OCI-LY1 (cell line): ENCODE measurements at regions not wholly inside any gene's neighbourhood (a gene's known extent, or its start where the extent isn't known, plus 50 kb on each side); places are given as distances from the start of the nearest gene placed in this dataset.

ENCODE experiments used
- H2AFZ ChIP-seq: fragments of 200-600 bp; sonication (generic), shearing (Covaris generic); 2 replicates; pipeline ENCODE4 v1.6.0; 2014; ENCODE audit warnings: antibody characterized with exemption, mild to moderate bottlenecking, low read length
- H3F3A ChIP-seq: fragments of 200-600 bp; sonication (generic), shearing (Covaris generic); 2 replicates; pipeline ENCODE4 v1.6.0; 2014; ENCODE audit warnings: mild to moderate bottlenecking, antibody characterized with exemption, low read length, moderate library complexity; ENCODE audit not compliant: insufficient read depth
- H3K27ac ChIP-seq: fragments of 200-600 bp; sonication (generic); 2 replicates; pipeline ENCODE4 v1.5.1; 2014; ENCODE audit warnings: low read length, mixed run types, mild to moderate bottlenecking, low read depth; ENCODE audit not compliant: poor library complexity, severe bottlenecking
- H3K27me3 ChIP-seq: fragments of 200-600 bp; sonication (generic); 2 replicates; pipeline ENCODE4 v1.6.0; 2014; ENCODE audit warnings: antibody characterized with exemption, mild to moderate bottlenecking, low read length, moderate library complexity; ENCODE audit not compliant: insufficient read depth
- H3K36me3 ChIP-seq: fragments of 200-600 bp; sonication (generic); 2 replicates; pipeline ENCODE4 v1.6.1; 2014; ENCODE audit warnings: mild to moderate bottlenecking, antibody characterized with exemption, low read length, moderate library complexity, mixed read lengths; ENCODE audit not compliant: insufficient read depth
- H3K4me1 ChIP-seq: fragments of 200-600 bp; sonication (generic); 2 replicates; pipeline ENCODE4 v1.5.1; 2014; ENCODE audit warnings: mild to moderate bottlenecking, low read length, moderate library complexity; ENCODE audit not compliant: insufficient read depth, severe bottlenecking
- H3K4me2 ChIP-seq: fragments of 200-600 bp; sonication (generic), shearing (Covaris generic); 2 replicates; pipeline ENCODE4 v1.6.1; 2014; ENCODE audit warnings: low read length
- H3K4me3 ChIP-seq: fragments of 200-600 bp; sonication (generic); 2 replicates; pipeline ENCODE4 v1.5.1; 2014; ENCODE audit warnings: low read length, low read depth, mild to moderate bottlenecking, mixed read lengths; ENCODE audit not compliant: poor library complexity, severe bottlenecking
- H3K79me2 ChIP-seq: fragments of 200-600 bp; shearing (Covaris generic); 2 replicates; pipeline ENCODE4 v1.6.1; 2016; ENCODE audit warnings: mixed run types, low read length, mixed read lengths; ENCODE audit not compliant: insufficient read depth
- H3K9ac ChIP-seq: fragments of 200-600 bp; sonication (generic), shearing (Covaris generic); 2 replicates; pipeline ENCODE4 v1.6.1; 2014; ENCODE audit warnings: mild to moderate bottlenecking, low read length, mixed read lengths
- H3K9me2 ChIP-seq: fragments of 200-600 bp; sonication (generic), shearing (Covaris generic); 2 replicates; pipeline ENCODE4 v1.6.1; 2014; ENCODE audit warnings: low read depth, mild to moderate bottlenecking, low read length, mixed read lengths
- H3K9me3 ChIP-seq: fragments of 200-600 bp; shearing (Covaris generic); 2 replicates; pipeline ENCODE4 v1.6.1; 2014; ENCODE audit warnings: low read length, mixed read lengths
- H4K20me1 ChIP-seq: fragments of 200-600 bp; sonication (generic), shearing (Covaris generic); 2 replicates; pipeline ENCODE4 v1.6.0; 2016; ENCODE audit warnings: mild to moderate bottlenecking, low read length; ENCODE audit not compliant: insufficient read depth
- EZH2 ChIP-seq: fragments of 200-600 bp; sonication (generic), shearing (Covaris generic); IDR thresholded peaks from 2 replicates; pipeline ENCODE4 v1.8.0; 2017; ENCODE audit warnings: borderline replicate concordance, mixed run types, mild to moderate bottlenecking, antibody characterized with exemption, low read length, moderate library complexity, mixed read lengths
- TF ChIP-seq, protein P1 (sequence below): fragments of 200-600 bp; sonication (generic), shearing (Covaris generic); IDR thresholded peaks from 2 replicates; pipeline ENCODE4 v1.5.1; 2017; ENCODE audit warnings: mild to moderate bottlenecking, antibody characterized with exemption, low read length, moderate library complexity, mixed read lengths

DNA sequence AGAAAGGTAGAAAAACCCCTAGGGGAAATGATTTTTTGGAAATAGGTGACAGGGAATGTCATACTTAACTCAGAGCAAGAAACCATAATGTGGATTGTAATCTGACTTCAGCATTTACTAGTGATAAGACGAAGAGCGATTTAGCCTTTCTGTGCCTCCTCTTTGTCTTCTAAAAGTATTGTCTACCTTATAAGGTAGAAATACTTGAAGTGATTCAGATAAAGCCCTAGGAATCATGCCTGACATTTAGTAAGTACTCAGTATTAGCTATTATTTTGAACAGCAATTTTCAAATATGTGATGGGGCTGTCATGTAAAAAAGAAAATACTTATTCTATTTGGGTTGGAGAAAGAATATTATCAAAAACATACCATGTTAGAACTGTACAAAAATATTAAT lies 525.9 kb upstream of the EYS start:
- Histone ChIP-seq H3K4me3 (no peak overlapping the region), H3K9ac (no peak overlapping the region), H4K20me1 (no peaks in the 10 kb centered on the region), H3K27me3 (no peaks in the 10 kb centered on the region), H3K36me3 (no peaks in the 10 kb centered on the region), H3K4me2 (no peak overlapping the region), H3F3A (no peaks in the 10 kb centered on the region), H3K27ac (no peak overlapping the region), H3K9me3 (no peaks in the 10 kb centered on the region), H3K79me2 (no peaks in the 10 kb centered on the region), H2AFZ (no peak overlapping the region), H3K9me2 (no peaks in the 10 kb centered on the region), H3K4me1 (no peaks in the 10 kb centered on the region)
- no peak for TF ChIP-seq EZH2
- TF ChIP-seq, protein P1, sequence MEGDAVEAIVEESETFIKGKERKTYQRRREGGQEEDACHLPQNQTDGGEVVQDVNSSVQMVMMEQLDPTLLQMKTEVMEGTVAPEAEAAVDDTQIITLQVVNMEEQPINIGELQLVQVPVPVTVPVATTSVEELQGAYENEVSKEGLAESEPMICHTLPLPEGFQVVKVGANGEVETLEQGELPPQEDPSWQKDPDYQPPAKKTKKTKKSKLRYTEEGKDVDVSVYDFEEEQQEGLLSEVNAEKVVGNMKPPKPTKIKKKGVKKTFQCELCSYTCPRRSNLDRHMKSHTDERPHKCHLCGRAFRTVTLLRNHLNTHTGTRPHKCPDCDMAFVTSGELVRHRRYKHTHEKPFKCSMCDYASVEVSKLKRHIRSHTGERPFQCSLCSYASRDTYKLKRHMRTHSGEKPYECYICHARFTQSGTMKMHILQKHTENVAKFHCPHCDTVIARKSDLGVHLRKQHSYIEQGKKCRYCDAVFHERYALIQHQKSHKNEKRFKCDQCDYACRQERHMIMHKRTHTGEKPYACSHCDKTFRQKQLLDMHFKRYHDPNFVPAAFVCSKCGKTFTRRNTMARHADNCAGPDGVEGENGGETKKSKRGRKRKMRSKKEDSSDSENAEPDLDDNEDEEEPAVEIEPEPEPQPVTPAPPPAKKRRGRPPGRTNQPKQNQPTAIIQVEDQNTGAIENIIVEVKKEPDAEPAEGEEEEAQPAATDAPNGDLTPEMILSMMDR = no peak

DNA sequence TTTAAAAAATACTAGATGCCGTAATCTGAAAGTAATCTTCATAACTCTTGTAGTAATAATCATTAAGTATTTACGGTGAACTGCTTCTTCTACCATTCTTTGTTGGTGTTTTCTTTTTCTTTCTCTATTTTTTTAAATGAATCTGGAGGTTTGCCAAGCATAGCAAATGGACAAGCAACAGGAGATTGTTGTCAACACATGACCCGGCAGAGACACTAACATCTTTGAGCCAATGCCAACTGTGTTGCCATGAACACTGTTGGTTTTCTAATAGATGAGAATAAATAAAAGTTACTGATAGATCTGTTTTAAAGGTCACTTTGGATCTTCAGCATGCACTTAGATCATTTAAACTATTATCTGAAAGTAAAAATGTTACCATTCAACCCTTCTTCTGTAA lies 523.6 kb upstream of the EYS start:
- Histone ChIP-seq H3K9me3 (no peaks in the 10 kb centered on the region), H3K4me2 (no peak overlapping the region), H3K79me2 (no peaks in the 10 kb centered on the region), H3K4me1 (no peaks in the 10 kb centered on the region), H2AFZ (no peak overlapping the region), H3K27me3 (no peaks in the 10 kb centered on the region), H3K9ac (no peak overlapping the region), H3K4me3 (no peak overlapping the region), H3F3A (no peaks in the 10 kb centered on the region), H4K20me1 (no peaks in the 10 kb centered on the region), H3K27ac (no peak overlapping the region), H3K36me3 (no peaks in the 10 kb centered on the region), H3K9me2 (no peaks in the 10 kb centered on the region)
- TF ChIP-seq EZH2 = no peak
- TF ChIP-seq, protein P1 = no peak

DNA sequence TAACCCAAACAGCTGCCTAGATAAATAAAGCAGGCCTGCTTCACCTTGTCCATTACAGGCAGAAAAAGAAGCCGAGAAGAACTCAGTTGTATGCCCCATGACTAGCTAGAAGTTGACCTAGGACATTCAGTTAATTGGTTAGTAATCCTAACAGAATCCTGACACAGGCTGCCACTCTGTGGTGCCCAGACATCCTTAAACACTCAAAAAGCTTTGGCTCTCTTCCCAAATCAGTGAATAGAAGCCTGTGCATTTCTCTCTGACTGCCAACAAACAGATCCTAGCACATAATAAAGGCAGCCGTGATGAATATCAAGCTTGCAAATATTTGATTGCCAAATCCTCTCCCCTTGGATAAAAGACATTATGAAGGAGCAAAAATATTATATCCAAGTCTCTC lies 519.1 kb upstream of the EYS start:
- Histone ChIP-seq H3K4me2 (no peak overlapping the region), H3K9me2 (no peaks in the 10 kb centered on the region), H3K9ac (no peak overlapping the region), H3K4me3 (no peak overlapping the region), H3K36me3 (no peaks in the 10 kb centered on the region), H3K27ac (no peak overlapping the region), H3K4me1 (no peaks in the 10 kb centered on the region), H2AFZ (no peak overlapping the region), H4K20me1 (no peaks in the 10 kb centered on the region), H3K79me2 (no peaks in the 10 kb centered on the region), H3F3A (no peaks in the 10 kb centered on the region), H3K9me3 (no peaks in the 10 kb centered on the region), H3K27me3 (no peaks in the 10 kb centered on the region)
- no peak for TF ChIP-seq EZH2
- TF ChIP-seq, protein P1 = no peak
